ENCODE measurements at regions not wholly inside any gene's neighbourhood (a gene's known extent, or its start where the extent isn't known, plus 50 kb on each side); places are given as distances from the start of the nearest gene placed in this dataset.

DNA sequence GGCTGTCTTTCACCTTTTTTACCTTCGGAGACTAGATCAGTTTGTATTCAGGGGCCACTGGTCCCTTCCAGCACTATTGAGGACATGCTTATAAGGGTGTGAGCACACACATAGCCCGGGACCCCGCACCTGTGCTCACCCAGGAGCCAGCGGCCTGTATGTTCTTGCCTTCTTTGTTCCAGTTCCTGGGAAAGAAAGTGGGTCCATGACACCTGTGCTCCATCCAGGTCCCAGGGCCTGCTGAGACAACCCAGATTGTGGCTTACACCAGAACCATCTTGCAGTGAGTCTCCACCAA lies 207.8 kb downstream of the TOMM20 start:
- no peaks in the 10 kb centered on the region for H3K27me3 ChIP-seq (ENCODE audit: control insufficient read depth, insufficient read depth, low read length)
- no peak overlapping the region for H3K4me3 ChIP-seq (ENCODE audit: low read length)
- H3K9ac ChIP-seq (ENCODE audit: low read length) = no peak overlapping the region
- H3K9me3 ChIP-seq (ENCODE audit: control insufficient read depth, low read depth, low read length) = no peaks in the 10 kb centered on the region
- H3K4me1 ChIP-seq (ENCODE audit: control insufficient read depth, low read depth, low read length) = peaks cover 11% of the 10 kb centered on the region
- H3K36me3 ChIP-seq (ENCODE audit: control insufficient read depth, low read depth, low read length) = no peaks in the 10 kb centered on the region
- no peak overlapping the region for H3K27ac ChIP-seq (ENCODE audit: low read length)

DNA sequence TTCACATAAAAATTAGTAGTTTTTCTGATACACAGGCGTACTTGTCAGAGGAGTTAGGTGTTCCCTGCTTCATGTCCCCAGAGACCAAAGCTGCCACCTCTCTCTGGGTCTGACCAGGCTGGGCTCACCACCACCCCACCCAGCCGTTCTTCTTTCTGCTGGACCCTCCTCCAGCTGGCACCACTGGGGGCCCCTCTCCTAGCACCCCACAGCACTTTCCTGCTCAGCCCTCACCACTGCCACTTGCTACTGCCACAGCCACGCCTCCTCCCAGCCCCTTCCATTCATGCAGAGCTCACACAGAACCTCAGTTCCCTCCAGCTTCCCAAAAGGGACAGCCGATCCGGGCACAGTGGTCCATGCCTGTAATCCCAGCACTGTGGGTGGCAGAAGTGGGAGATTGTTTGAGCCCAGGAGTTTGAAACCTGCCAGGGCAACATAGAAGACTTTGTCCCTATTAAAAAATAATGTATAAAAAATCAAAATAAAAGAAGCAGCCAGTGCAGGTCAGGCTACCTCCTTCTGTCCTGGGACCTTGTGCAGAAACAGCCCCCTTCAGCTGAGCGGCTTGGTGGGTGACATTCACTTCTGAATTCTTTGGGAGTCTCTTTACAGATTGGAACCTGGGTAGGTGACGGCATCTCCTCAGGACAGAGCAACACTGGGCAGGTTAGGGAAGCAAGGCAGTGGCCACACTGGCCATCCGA lies 208.3 kb downstream of the TOMM20 start:
- Histone ChIP-seq H3K27me3 (ENCODE audit: control insufficient read depth, insufficient read depth, low read length) (no peaks in the 10 kb centered on the region), H3K4me1 (ENCODE audit: control insufficient read depth, low read depth, low read length) (peaks cover 10% of the 10 kb centered on the region), H3K36me3 (ENCODE audit: control insufficient read depth, low read depth, low read length) (no peaks in the 10 kb centered on the region), H3K9ac (ENCODE audit: low read length) (no peak overlapping the region), H3K27ac (ENCODE audit: low read length) (no peak overlapping the region), H3K9me3 (ENCODE audit: control insufficient read depth, low read depth, low read length) (no peaks in the 10 kb centered on the region), H3K4me3 (ENCODE audit: low read length) (no peak overlapping the region)

DNA sequence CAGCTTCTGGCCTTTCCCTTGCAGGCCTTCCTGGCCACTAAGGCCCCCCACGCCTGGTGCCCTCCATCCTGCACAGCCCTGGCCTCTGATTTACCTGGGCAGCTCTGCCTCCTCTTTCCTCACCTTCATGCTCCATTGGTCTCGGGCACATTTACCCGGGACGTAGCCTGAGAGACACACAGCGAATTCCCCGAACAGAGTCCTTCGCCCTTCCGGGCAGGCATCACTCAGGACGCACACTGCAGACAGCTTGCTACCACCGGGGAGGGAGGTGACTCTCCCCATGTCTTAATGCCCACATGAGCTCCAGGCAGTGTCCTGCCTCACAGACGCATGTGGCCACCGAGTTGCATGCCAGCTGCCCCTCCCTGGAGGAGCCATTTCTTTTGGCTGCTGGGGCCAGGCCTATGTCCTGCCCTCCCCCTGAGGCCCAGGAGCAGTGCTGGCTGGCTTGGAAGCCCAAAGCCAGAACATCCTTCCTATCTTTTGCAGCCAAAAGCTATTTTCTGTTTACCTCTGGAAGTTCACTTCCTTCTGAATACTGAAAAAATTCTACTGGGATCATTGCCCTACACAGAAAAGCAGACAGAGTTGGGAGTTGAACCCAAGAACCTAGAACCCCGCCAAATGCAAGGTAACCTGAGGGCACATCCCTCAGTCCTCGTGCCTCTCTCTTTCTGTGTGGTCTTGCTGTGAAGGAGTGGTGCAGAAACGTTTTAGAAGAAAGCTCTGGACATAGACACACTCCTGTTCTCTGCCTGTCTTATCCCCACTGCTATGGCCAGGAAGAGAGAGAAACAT lies 209.5 kb downstream of the TOMM20 start:
- Histone ChIP-seq H3K9ac (ENCODE audit: low read length) (no peak overlapping the region), H3K4me3 (ENCODE audit: low read length) (no peak overlapping the region), H3K4me1 (ENCODE audit: control insufficient read depth, low read depth, low read length) (peaks cover 10% of the 10 kb centered on the region), H3K9me3 (ENCODE audit: control insufficient read depth, low read depth, low read length) (no peaks in the 10 kb centered on the region), H3K27me3 (ENCODE audit: control insufficient read depth, insufficient read depth, low read length) (no peaks in the 10 kb centered on the region), H3K27ac (ENCODE audit: low read length) (no peak overlapping the region), H3K36me3 (ENCODE audit: control insufficient read depth, low read depth, low read length) (no peaks in the 10 kb centered on the region)

DNA sequence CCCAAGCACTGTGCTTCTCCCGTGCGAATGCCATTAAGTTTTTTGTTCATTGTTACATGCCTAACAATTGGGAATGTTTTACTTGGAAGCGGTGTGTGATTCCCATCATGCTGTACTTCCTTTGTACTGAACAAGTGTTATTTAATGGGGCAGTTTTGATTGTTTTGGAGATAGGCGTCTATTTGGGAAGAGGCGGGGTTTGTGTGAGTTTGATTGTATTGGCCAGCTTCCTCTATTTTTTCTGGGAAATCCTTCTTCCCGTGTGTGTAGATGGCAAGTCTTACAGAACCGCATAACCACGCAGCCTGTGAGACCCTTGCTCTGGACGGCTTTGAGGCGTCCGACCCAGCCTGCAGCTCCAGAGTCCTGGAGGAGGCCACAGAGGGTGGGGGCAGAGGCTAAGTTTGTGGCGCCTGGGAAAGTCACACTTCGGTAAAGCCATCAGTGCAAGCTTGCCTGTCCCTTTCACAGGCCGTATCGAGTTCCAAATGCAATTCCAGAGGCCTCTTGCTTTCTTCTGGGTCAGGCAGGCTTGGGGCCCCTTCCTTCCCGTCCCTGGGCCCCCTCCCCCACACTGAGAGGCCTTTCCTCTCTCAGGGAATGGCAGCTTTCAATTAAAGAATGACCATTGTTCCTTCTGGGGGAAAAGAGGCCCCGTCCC lies 210.3 kb downstream of the TOMM20 start:
- peaks cover 13% of the 10 kb centered on the region for H3K4me1 ChIP-seq (ENCODE audit: control insufficient read depth, low read depth, low read length)
- H3K9ac ChIP-seq (ENCODE audit: low read length) = no peak overlapping the region
- H3K27ac ChIP-seq (ENCODE audit: low read length) = no peak overlapping the region
- no peaks in the 10 kb centered on the region for H3K36me3 ChIP-seq (ENCODE audit: control insufficient read depth, low read depth, low read length)
- no peak overlapping the region for H3K4me3 ChIP-seq (ENCODE audit: low read length)
- no peaks in the 10 kb centered on the region for H3K9me3 ChIP-seq (ENCODE audit: control insufficient read depth, low read depth, low read length)
- H3K27me3 ChIP-seq (ENCODE audit: control insufficient read depth, insufficient read depth, low read length) = no peaks in the 10 kb centered on the region

DNA sequence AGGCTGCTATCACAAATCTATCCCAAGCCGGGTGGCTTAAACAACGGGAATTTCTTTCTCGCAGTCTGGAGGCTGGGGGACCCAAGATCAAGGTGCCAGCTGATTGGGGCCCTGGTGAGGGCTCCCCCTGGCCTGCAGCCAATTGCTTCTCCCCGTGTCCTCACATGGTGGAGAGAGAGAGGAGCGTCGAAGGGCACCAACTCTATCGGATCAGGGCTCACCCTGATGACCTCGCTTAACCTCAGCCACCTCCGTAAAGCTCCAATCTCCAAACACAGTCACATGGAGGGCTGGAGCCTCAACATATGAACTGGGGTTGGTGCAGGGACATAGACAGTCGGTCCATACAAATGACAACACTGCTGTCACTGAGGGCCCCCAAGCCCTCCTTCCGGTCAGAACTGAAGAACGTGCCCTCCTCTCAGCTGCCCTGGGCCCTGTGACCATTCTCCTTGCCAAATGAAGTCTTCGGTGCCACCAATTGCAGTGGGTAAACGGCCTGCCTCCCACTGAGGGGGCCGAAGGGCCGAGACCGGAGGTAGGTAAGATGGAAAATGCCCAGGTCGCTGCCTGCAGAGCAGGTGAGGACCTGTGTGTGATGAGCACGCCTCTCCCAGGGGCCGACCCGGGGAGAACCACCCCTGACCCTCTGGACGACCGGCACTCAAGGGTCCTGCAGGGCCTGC lies 211.0 kb downstream of the TOMM20 start:
- Histone ChIP-seq H3K9me3 (ENCODE audit: control insufficient read depth, low read depth, low read length) (no peaks in the 10 kb centered on the region), H3K4me3 (ENCODE audit: low read length) (no peak overlapping the region), H3K4me1 (ENCODE audit: control insufficient read depth, low read depth, low read length) (peaks cover 20% of the 10 kb centered on the region), H3K27me3 (ENCODE audit: control insufficient read depth, insufficient read depth, low read length) (no peaks in the 10 kb centered on the region), H3K9ac (ENCODE audit: low read length) (no peak overlapping the region), H3K36me3 (ENCODE audit: control insufficient read depth, low read depth, low read length) (no peaks in the 10 kb centered on the region), H3K27ac (ENCODE audit: low read length) (no peak overlapping the region)

DNA sequence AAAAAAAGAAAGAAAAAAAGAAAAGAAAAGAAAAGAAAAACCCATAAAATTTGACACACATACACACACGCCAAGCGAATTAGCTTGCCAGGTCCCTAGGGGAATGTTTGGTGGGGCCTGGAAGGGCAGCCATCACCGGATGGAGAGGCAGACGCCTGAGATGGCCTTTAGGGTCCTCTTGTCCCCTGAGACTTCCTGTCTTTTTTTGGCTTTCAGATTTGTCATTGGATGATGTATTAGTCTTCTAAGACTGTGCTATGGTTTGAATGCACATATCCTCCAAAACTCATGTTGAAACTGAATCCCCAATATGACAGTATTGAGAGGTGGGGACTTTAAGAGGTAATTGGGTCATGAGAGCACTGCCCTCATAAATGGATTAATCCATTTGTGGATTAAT lies 211.8 kb downstream of the TOMM20 start:
- peaks cover 27% of the 10 kb centered on the region for H3K4me1 ChIP-seq (ENCODE audit: control insufficient read depth, low read depth, low read length)
- no peak overlapping the region for H3K9ac ChIP-seq (ENCODE audit: low read length)
- H3K36me3 ChIP-seq (ENCODE audit: control insufficient read depth, low read depth, low read length) = no peaks in the 10 kb centered on the region
- no peak overlapping the region for H3K4me3 ChIP-seq (ENCODE audit: low read length)
- H3K27ac ChIP-seq (ENCODE audit: low read length) = no peak overlapping the region
- no peaks in the 10 kb centered on the region for H3K27me3 ChIP-seq (ENCODE audit: control insufficient read depth, insufficient read depth, low read length)
- H3K9me3 ChIP-seq (ENCODE audit: control insufficient read depth, low read depth, low read length) = no peaks in the 10 kb centered on the region

DNA sequence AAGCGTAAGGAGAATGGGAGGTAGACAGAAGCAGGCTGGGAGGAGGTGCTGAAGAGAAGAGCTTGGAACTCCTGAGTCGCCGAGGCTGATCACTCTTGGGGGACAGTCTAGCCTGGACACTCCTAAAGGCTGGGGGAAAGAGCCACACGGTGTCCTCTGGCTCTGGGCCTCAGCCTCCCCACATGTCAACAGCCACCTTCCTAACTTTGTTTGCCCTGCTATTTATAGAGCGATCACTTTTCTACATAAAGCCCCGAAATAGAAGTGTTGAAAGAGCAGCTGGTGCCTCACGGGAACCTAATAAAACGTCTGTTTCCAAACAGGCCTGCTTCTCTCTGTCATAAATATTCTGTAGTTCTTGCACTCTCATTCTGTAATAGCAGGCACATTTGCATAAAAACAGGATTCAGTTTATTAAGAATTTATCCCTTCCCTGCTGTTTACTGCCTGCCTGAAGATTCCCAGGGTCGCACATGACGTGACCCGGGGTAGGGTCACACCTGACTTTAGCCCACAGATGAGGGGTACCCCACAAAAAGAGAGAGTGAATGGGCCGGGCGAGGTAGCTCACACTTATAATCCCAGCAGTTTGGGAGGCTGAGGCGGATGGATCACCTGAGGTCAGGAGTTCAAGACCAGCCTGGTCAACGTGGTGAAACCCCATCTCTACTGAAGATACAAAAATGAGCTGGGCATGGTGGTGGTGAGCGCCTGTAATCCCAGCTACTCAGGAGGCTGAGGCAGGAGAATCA lies 212.5 kb downstream of the TOMM20 start:
- H3K27me3 ChIP-seq (ENCODE audit: control insufficient read depth, insufficient read depth, low read length) = no peaks in the 10 kb centered on the region
- H3K4me3 ChIP-seq (ENCODE audit: low read length) = no peak overlapping the region
- no peak overlapping the region for H3K27ac ChIP-seq (ENCODE audit: low read length)

DNA sequence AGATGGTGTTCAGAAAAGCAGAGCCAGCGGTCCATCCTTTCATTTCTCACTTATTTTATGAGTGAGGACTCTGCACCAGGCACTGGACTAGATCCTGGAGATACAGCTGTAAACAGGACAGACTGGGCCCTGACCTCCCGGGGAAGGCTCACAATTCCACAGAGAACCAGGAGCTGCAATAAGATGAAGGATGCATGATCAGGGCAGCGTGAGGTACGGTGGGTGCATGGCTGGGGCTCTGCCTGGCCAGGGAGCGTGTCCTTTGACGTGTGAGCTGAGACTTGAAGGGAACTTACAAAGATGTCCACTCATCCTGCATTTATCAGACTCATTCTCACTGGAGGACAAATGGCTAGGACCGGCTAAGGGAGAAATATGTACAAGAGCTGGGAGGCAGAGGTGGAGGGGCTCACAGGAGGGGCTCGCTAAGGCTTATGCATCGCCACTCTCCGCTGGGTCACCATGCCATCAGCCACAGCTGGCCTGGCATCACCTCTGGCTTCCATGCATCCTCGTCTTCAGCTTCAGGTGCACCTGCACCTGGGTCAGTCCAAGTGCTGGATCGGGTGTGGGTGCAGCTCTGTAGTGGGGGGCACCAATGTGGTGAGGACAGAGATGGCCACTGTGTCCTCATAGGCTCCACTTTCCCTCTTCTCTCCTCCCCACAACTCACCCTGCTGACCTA lies 213.9 kb downstream of the TOMM20 start:
- no peaks in the 10 kb centered on the region for H3K27me3 ChIP-seq (ENCODE audit: control insufficient read depth, insufficient read depth, low read length)
- H3K9ac ChIP-seq (ENCODE audit: low read length) = no peak overlapping the region
- no peaks in the 10 kb centered on the region for H3K36me3 ChIP-seq (ENCODE audit: control insufficient read depth, low read depth, low read length)
- H3K9me3 ChIP-seq (ENCODE audit: control insufficient read depth, low read depth, low read length) = no peaks in the 10 kb centered on the region
- no peak overlapping the region for H3K27ac ChIP-seq (ENCODE audit: low read length)
- no peak overlapping the region for H3K4me3 ChIP-seq (ENCODE audit: low read length)
- H3K4me1 ChIP-seq (ENCODE audit: control insufficient read depth, low read depth, low read length) = peaks cover 31% of the 10 kb centered on the region

More for the DNA sequence above, 212.5 kb downstream of the TOMM20 start:
- H3K4me1 ChIP-seq (ENCODE audit: control insufficient read depth, low read depth, low read length) = peaks cover 31% of the 10 kb centered on the region
- no peaks in the 10 kb centered on the region for H3K36me3 ChIP-seq (ENCODE audit: control insufficient read depth, low read depth, low read length)
- no peak overlapping the region for H3K9ac ChIP-seq (ENCODE audit: low read length)
- H3K9me3 ChIP-seq (ENCODE audit: control insufficient read depth, low read depth, low read length) = no peaks in the 10 kb centered on the region

DNA sequence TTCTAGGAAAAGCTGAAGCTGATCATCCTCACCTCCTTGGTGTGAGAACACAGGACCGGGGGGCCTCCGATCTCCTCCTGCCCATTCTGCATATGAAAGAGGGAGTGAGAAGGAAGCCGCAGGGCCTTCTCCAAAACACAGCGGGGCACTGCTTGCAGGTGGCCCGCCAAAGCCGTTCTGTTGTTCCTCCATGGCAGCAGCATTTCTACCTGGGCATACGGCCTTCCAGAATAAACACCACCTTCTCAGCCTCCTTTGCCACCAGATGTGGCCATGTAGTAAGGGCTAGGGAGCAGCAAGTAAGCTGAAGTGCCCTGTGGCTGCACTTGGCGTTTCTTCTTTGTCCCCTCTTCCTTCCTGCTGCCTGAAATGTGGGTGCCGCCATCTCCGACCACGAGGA lies 214.9 kb downstream of the TOMM20 start:
- H3K9me3 ChIP-seq (ENCODE audit: control insufficient read depth, low read depth, low read length) = no peaks in the 10 kb centered on the region
- peaks cover 31% of the 10 kb centered on the region for H3K4me1 ChIP-seq (ENCODE audit: control insufficient read depth, low read depth, low read length)
- H3K36me3 ChIP-seq (ENCODE audit: control insufficient read depth, low read depth, low read length) = no peaks in the 10 kb centered on the region
- H3K9ac ChIP-seq (ENCODE audit: low read length) = no peak overlapping the region
- no peaks in the 10 kb centered on the region for H3K27me3 ChIP-seq (ENCODE audit: control insufficient read depth, insufficient read depth, low read length)
- no peak overlapping the region for H3K4me3 ChIP-seq (ENCODE audit: low read length)
- no peak overlapping the region for H3K27ac ChIP-seq (ENCODE audit: low read length)

DNA sequence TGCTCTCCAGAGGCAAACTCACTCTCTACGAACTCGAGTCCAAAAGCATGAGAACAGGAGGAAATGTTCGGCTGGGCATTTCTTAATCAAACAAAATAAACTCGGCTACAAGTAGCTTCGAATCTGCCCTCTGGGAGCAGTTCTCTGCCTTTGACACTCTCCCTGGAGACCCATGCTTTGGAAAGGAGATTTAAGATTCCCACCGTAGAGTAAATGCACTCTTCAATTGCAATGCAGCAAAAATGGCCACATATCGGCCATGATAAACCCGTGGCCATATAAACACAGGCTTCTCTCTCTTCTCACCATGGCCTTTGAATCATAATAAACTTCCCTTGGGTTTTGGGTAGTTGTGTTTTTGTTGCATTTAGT lies 215.4 kb downstream of the TOMM20 start:
- Histone ChIP-seq H3K4me3 (ENCODE audit: low read length) (no peak overlapping the region), H3K27ac (ENCODE audit: low read length) (no peak overlapping the region), H3K36me3 (ENCODE audit: control insufficient read depth, low read depth, low read length) (no peaks in the 10 kb centered on the region), H3K9ac (ENCODE audit: low read length) (no peak overlapping the region), H3K4me1 (ENCODE audit: control insufficient read depth, low read depth, low read length) (peaks cover 27% of the 10 kb centered on the region), H3K9me3 (ENCODE audit: control insufficient read depth, low read depth, low read length) (no peaks in the 10 kb centered on the region), H3K27me3 (ENCODE audit: control insufficient read depth, insufficient read depth, low read length) (no peaks in the 10 kb centered on the region)

Measured in iPS-18a (cell line).